Panc1 (cell line): ENCODE measurements at regions not wholly inside any gene's neighbourhood (a gene's known extent, or its start where the extent isn't known, plus 50 kb on each side); places are given as distances from the start of the nearest gene placed in this dataset.

ENCODE experiments used
- ATAC-seq: fragments of 200-7000 bp; cut with Tn5 transposase; 2 replicates; pipeline ENCODE4 v1.9.1; 2020; ENCODE audit warnings: mild to moderate bottlenecking, moderate library complexity
- BruUV-seq: library from RNA; stranded (reverse); fragments of 400-500 nt; replicated peaks from 2 replicates; lab custom pipeline; 2021; lab: Mats Ljungman, UMichigan
- CTCF ChIA-PET: fragments of 300-600 bp; sonication (Branson Sonifier 250); formaldehyde crosslinking; loops from one replicate; lab custom pipeline; 2022; ENCODE audit warnings: antibody characterized with exemption; lab: Charles Lee
- POLR2A ChIA-PET: fragments of 300-600 bp; sonication (Branson Sonifier 250); formaldehyde crosslinking; loops from one replicate; lab custom pipeline; 2022; ENCODE audit warnings: antibody characterized with exemption; lab: Charles Lee
- DNase-seq: peaks from one replicate; pipeline ENCODE4 v3.0.0-alpha.2; 2010; ENCODE audit warnings: low read depth, low spot score
- H3K27ac ChIP-seq: 2 replicates; pipeline ENCODE4 v1.5.1; 2011; ENCODE audit warnings: mild to moderate bottlenecking, low read length, inconsistent platforms
- H3K27me3 ChIP-seq: fragments of 200-500 bp; sonication (Bioruptor generic); 2 replicates; pipeline ENCODE4 v1.6.0; 2014; ENCODE audit warnings: low read length, inconsistent platforms; ENCODE audit not compliant: control insufficient read depth, insufficient read depth
- H3K36me3 ChIP-seq: fragments of 200-500 bp; sonication (Bioruptor generic); 2 replicates; pipeline ENCODE4 v1.5.1; 2014; ENCODE audit warnings: inconsistent platforms, mild to moderate bottlenecking, low read length, moderate library complexity; ENCODE audit not compliant: control insufficient read depth, insufficient read depth
- H3K4me1 ChIP-seq: 2 replicates; pipeline ENCODE4 v1.5.1; 2011; ENCODE audit warnings: inconsistent platforms, mild to moderate bottlenecking, low read length, moderate library complexity; ENCODE audit not compliant: control insufficient read depth, insufficient read depth
- H3K4me3 ChIP-seq, 2 experiments: 2 replicates each; pipeline ENCODE4 v1.5.1; 2011 to 2012; ENCODE audit warnings: low read depth in 2 of 2, low read length in 2 of 2, mild to moderate bottlenecking in 2 of 2, inconsistent platforms in 1 of 2, moderate library complexity in 1 of 2
- H3K9me3 ChIP-seq: fragments of 200-500 bp; sonication (Bioruptor generic); 2 replicates; pipeline ENCODE4 v1.5.1; 2014; ENCODE audit warnings: low read depth, mild to moderate bottlenecking, inconsistent platforms, low read length, moderate library complexity; ENCODE audit not compliant: control insufficient read depth, insufficient read depth
- CTCF ChIP-seq: fragments of 450-650 bp; IDR thresholded peaks from 2 replicates; pipeline ENCODE4 v1.5.1; 2017; ENCODE audit warnings: mild to moderate bottlenecking
- POLR2AphosphoS5 ChIP-seq: IDR thresholded peaks from 2 replicates; pipeline ENCODE4 v1.6.1; 2012; ENCODE audit warnings: mild to moderate bottlenecking, low read depth, low read length, moderate library complexity
- REST ChIP-seq, 2 experiments: IDR thresholded peaks; 2 replicates each; pipeline ENCODE4 v1.6.1; 2011 to 2012; ENCODE audit warnings: low read depth in 2 of 2, control low read depth in 1 of 2, low read length in 1 of 2, mild to moderate bottlenecking in 1 of 2, moderate library complexity in 1 of 2; ENCODE audit not compliant: insufficient read depth in 1 of 2
- SIN3A ChIP-seq: IDR thresholded peaks from 2 replicates; pipeline ENCODE4 v1.6.1; 2012; ENCODE audit warnings: low read depth, mild to moderate bottlenecking, low read length, moderate library complexity, borderline replicate concordance; ENCODE audit not compliant: insufficient read depth
- TCF7L2 ChIP-seq: IDR thresholded peaks from 2 replicates; pipeline ENCODE4 v1.6.1; 2011; ENCODE audit warnings: mild to moderate bottlenecking, low read depth, low read length, inconsistent platforms
- in situ Hi-C: cut with HindIII; loops from 2 replicates; pipeline ENCODE4 v1.10.0; 2016; ENCODE audit warnings: low sequenced_read_pairs, low pct_unique_long_range_greater_than_20kb
- intact Hi-C: fragments of 100-400 bp; cut with micrococcal nuclease; formaldehyde crosslinking; loops from one replicate; pipeline ENCODE4 v1.10.0; 2022; ENCODE audit not compliant: unreplicated experiment

- H3K27me3 ChIP-seq: no peaks in the 10 kb centered on the region
These were observed 598.7 kb downstream of the SOX5 start for GRCh38 chr12:23350808-23351207.

GRCh38 chr12:23352670-23353069 lies 596.8 kb downstream of the SOX5 start:
- TF ChIP-seq REST (IDR thresholded peaks at IDR 0.05; ENCODE audit: insufficient read depth in 1 of 2, low read depth in 2 of 2, low read length in 1 of 2) (no peak), CTCF (no peak), SIN3A (no peak), TCF7L2 (no peak), POLR2AphosphoS5 (no peak)
- in situ Hi-C loops: no loop called here
- no TSS peak for BruUV-seq
- ATAC-seq (no peak), DNase-seq (no peak)
- Histone ChIP-seq H3K36me3 (no peaks in the 10 kb centered on the region), H3K27ac (no peak overlapping the region), H3K4me1 (no peaks in the 10 kb centered on the region), H3K27me3 (no peaks in the 10 kb centered on the region), H3K9me3 (no peaks in the 10 kb centered on the region), H3K4me3 (no peak overlapping the region)
- CTCF ChIA-PET: no interaction called here
- intact Hi-C loops: no loop called here
- POLR2A ChIA-PET: no interaction called here

More at GRCh38 chr12:23350808-23351207, 598.7 kb downstream of the SOX5 start:
- DNase-seq (no peak), ATAC-seq (no peak)
- no peaks in the 10 kb centered on the region for H3K9me3 ChIP-seq
- no TSS peak for BruUV-seq
- no peaks in the 10 kb centered on the region for H3K36me3 ChIP-seq
- no peaks in the 10 kb centered on the region for H3K4me1 ChIP-seq
- in situ Hi-C loops (no loop called here), intact Hi-C loops (no loop called here)
- TF ChIP-seq TCF7L2: no peak
- no peak for TF ChIP-seq CTCF
- no peak for TF ChIP-seq REST (IDR thresholded peaks at IDR 0.05; ENCODE audit: insufficient read depth in 1 of 2, low read depth in 2 of 2, low read length in 1 of 2)
- no peak for TF ChIP-seq POLR2AphosphoS5
- TF ChIP-seq SIN3A: no peak
- POLR2A ChIA-PET: no interaction called here
- CTCF ChIA-PET: no interaction called here
- no peak overlapping the region for H3K4me3 ChIP-seq
- H3K27ac ChIP-seq: no peak overlapping the region
